ENCODE measurements at regions not wholly inside any gene's neighbourhood (a gene's known extent, or its start where the extent isn't known, plus 50 kb on each side); places are given as distances from the start of the nearest gene placed in this dataset.
A peak's percentile ranks its signal among the peaks of the same experiment; 100 is the strongest.
"Not testable (repeated sequence)": the region's sequence is repeated elsewhere in the genome, so short reads cannot be mapped to it uniquely, and the experiment has no call there.

DNA sequence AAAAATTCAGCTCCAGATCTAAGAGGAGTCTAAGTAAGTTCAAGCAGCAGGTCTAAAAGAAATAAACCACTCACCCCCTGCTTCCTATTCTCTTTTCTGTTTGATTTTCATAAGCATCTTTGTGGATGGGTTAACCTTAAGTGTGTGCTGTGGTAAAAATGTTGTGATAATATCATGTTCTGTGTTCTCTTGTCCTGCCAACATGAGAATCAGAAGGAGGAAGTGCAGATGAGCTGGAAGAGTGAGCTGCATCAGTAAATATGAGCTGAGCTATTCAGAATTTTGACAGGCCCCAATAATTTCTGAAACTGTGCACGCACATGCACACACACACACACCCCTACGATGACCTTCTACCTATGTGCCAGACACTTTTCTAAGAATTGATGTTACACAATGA is 186.5 kb upstream of the ANKRD55 start:
- no peak for DNase-seq

DNA sequence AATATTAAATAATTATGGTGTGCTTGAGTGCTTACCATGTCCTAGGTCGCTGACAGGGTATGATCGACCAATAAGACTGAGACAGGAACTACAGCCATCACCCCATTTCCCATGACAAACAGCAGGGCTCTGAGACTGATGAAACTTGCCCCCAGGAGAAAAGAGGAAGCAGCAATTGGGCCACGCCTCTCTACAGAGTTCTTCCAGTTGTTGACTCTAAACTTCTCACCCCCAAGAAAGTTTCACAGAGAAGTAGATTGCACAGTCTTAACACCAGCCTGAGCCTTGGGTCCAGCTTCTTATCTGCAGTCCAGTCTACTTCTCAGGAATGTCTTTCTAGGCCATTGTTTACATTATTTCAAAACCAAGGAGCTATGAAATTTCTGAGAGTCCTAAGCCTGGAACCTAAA is 182.2 kb upstream of the ANKRD55 start:
- DNase-seq = no peak

DNA sequence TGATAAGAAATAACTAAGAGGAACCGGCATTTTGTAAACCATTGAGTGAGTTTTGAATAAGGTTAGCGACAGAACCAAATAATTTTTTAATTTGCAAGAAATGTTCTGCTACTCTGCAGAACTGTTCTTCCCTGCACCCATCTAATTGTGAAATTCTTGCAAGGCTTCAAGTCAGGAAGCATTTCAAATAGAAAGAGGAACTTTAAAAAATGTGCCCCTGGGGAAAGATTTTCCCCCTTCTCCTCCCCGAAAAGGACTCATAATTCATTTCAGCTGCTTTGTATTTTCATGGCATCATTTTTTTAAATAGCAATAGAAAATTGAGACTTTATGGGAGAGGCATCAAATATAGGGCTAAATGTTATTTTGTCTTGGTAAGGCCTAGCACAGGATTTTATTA is 180.9 kb upstream of the ANKRD55 start:
- no peak for DNase-seq

DNA sequence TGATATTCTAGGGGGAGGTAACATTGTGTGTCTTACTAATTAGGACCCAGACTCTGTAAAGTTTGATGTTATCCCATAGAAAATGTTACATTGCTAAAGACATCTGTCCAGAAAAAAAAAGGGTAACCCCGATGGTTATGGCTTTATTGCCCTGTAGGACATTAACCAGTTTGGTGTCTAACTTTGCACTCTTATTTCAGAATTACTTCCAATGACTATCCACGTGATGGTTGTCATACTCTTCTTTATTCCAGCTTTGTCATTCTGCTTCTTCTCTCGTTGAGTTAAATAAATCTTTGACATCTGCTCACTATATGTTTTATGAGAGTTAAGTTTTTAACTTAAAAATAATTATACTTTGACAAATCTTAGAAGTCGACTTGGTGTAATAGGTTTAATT is 180.4 kb upstream of the ANKRD55 start:
- no peak for DNase-seq

DNA sequence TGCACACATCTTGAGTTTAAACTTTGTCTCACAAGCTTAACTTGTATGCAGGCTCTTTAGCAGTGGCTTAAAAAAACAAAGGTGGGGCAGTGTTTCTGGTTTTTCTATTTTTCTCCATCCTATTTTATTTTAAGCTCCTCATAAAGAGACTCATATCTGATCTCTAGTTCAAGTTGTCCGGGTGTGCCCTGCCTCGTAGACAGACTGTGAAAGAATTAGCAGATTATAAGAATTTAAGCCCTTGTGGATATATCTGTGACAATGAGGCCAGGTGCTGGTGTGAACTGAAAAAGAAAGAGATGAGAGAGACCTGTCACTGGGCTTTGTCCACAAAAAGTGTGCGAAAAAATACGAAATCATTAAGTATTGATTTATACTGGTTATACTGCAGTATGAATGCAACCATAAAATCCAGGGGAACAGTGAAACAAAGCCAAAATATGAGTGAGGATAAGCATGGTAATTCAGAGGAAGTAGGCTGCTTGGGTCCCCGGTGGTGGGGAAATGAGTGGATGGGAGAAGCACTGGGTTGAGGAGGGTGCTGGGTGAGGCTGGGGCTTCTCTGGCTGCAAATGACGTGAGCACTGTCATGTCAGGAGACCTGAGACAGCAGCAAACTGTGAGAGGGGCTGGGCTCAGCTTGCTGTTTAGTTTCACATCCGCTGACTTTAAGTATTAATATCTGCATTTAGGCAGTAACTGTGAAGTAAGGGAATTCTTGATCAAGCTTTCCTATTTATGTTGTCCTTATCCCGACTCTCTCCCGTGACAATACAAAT is 179.7 kb upstream of the ANKRD55 start:
- no peak for DNase-seq

DNA sequence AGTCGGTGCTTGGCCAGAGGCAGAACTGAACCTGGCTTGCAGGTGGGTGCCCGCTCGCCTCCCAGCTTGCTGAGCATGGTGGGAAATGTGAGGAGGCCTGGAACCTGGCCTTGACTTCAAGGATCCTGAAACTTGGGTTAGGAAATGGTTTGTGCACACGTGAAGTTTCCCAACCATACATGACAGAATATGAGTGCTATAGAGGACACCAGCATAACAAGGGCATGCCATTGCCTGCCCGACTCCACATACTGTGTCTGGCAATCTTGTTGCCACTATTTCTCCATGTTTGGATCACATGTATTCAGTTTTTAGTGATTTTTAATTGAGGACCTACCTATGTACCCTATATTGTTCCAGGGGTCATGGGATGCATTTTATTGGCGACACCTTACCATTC is 177.6 kb upstream of the ANKRD55 start:
- no peak for DNase-seq

DNA sequence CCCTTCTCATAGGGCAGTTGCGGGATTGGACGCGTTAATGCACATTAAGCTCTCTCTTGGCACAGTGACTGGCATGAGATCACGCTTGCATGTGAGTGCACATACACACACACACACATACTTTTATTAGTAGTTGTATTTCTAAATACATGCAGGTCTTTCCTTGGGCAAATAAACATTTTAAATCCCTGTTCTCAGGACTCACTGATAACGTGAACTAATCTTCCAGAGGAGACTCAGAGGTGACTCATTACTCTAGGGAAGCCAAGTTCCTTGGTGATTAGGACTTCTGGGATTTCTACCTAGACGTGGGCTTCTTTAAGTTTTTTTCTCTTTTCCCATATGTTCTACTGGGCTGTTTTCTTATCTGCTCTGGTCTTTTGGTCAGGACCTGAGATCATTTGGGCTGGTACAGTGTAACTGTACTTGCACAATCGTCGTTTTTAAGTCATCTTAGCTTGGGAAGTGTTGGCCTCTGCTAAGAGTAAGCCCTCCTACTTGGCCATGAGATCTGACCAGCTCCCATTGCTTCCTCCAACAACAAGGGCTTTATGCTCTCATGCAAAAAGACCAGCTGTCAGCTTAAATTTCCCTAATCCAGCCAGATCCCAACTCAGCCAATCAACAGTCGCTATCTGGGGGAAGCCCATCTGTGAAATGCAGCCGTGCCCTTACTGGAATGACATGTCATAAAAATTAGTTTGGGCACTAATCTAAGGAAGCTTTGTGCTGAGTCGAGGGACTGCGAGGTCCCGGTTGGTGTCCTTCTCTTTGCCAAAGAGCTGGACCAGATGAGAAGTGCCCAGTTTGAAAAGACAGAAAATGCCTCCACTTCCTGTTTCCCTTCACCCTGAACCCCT is 176.4 kb upstream of the ANKRD55 start:
- peak; percentile 93 for DNase-seq

DNA sequence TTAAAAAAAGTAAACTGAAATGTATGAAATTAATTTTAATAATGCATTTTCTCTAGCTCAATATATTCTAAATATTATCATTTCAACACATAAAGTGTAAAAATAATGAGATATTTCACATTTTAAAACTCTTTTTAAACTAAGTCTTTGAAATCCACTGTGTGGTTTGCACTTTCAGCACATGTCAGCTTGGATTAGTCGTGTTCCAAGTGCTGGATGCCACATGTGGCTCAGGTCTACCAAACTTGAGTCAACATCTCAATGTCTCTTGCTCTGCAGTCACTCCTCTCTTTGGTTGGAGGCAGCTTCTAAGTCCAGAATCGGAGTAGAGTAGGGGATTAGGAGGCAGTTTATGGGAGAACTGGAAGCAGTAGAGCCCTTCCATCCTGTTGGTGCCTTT is 173.7 kb upstream of the ANKRD55 start:
- no peak for DNase-seq

DNA sequence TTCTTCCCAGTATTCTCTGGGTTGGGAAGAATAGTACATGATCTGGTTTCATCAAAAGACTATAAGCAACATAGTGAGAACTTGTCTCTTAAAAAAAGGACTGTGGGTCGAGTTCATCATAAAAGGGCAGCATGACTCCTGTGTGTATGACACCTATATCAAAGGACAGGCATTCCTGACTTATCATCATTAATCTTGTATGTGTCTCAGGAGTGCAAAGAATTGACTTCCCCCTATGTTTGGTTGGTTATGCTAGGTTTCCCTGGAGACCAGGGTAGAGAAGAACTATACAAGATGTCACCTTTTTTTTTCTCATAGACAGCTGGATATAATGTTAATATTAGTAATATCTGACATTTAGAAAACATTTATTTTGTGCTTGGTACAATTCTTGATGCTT is 173.1 kb upstream of the ANKRD55 start:
- no peak for DNase-seq

DNA sequence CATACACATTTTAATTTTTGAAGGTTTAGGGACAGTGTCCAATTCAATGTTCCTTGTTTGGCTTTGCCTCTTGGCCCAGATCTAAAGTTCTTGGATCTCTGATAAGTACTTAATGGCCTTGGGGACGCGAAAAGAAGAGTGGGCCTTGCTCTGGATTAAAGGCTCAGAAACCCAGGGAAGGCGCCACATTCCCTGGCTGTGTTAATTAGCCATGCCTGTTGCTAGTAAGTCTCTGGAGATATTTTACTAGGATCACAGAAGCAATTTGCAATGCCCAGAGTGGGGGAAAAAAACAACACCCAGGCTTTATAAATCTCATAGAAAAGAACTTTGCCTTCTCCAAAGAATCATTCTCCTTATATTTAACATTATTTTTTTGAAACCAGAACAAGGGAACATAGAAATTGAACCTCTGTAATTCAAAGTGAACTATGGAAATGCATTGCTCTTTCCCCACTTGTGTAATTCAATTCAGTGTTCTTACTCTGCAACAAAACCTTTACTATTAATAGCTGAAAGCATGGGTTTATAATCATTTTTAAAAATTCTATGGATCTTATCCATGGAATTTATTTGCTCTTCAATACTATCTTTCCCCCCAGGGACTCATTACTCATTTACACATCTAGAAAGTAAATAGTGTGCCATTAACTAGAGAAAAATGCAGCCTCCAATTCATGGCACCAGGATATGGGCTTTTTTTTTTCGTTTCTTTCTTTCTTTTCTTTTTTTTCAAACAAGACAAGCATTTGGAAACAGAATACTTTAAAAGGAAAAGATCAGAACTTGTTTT is 172.2 kb upstream of the ANKRD55 start:
- DNase-seq = no peak

DNA sequence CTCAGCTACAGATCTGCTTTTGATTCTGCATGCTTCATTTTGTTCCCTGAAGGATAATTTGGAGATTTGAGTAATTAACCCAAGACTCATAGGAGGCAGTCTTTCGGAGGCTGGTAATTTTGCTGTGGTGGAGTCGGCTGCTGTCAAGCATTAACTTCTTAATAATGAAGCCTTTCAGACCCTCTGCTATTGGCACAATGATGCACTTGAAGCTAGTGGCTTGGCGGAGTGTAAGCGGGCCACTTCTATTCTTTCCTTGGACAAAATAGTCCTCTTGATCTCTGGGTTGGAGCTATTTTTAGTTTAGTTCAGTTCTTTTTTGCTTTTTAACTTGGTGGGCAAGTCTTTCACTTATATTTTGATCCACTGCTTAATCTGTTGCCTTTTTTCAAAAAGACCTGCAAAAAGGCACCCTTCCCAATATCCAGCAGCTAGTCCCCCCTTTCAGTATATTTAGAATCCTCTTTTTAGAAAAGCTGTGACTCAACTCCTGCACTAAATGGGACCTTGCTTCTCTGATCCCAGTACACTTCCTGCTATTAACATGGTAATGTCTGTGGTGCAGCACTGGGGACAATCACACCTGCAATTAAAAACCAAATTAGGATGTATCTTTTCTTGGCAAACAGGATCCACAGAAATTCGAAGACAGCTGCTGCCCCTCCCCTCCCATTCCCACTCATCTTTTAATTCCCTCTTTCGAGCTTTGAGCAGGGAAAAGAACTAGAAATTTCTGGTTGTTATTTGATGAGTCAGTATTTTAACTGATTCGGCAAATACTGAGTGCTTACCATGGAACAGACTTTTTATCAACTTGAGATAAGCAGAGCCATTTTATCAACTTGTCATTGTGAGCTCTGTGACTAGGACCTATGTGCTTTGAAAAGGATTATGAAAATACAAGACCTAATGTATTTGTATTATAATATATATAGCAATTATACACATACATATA is 169.4 kb upstream of the ANKRD55 start:
- no peak for DNase-seq

DNA sequence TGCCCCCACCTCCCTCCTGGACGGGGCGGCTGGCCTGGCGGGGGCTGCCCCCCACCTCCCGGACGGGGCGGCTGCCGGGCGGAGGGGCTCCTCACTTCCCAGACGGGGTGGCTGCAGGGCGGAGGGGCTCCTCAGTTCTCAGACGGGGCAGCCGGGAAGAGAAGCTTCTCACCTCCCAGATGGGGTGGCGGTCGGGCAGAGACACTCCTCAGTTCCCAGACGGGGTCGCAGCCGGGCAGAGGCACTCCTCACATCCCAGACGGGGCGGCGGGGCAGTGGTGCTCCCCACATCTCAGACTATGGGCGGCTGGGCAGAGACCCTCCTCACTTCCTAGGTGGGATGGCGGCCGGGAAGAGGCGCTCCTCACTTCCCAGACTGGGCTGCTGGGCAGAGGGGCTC is 164.7 kb upstream of the ANKRD55 start:
- DNase-seq = not testable (repeated sequence)

DNA sequence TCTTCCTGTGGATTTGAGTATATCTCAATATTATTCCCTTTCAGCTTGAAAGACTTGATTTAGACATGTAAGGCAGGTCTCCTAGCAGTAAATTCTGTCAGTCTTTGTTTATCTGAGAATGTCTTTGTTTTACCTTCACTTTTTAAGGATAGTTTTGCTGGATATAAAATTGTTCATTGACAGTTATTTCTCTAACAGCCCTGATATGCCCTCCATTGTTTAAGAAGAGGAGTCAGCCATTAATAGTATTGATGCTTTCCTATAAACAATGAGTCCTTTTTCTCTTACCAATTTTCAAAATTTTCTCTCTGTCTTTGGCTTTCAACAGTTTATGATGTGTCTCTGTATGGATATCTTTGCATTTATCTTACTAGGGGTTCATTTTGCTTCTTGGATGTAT is 163.5 kb upstream of the ANKRD55 start:
- no peak for DNase-seq

DNA sequence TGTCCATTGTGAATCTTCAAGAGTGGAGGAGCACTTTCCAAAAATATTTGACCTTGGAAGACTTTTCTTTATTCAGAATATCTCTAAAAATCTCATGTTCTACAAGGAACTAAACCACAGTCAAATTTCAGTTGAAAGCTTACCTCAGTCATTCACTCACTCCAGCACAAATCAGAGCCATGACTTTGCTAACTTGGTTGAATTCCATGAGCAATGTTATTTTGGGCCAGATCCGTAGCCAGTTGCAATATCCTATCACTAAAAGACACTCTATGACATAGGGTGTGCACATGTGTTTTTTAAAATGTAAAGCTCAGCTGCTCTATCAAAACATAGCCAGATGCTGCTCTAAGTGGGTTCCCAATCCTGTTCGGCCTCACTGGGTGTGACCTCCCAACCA is 156.1 kb upstream of the ANKRD55 start:
- DNase-seq = no peak

DNA sequence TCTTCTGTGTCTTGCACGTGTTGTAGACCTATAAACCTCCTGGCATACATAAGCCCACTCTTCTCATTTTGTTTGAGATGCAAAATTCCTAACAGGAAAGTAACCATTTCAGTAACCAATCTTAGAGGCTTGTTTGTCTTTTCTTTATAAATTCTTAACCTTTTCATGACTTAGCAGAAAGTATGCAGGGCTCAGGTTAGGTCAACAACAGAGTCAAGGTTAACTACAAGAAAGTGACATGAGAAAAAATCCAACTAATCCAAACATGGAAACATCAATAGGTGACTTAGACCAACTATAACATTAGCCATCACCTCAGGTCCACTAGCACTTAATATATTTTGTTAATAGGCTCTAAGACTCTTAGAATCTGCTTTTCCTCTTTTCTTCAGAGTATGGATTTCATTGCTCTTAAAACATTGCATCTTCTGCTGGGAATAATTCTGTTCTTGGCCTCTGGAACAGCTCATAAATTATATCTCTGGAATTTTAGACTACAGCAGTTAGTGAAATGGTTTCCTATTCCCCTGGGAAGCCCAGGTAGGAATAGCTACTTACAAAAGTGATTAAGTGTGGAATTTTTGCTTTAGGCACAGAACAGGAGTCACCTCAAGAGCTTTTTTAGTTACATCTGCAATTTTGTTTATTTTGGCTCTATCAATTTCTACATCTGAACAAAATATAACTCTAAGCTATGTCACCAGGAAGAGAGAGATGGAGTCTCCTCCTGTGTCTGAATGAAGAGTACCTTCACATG is 155.3 kb upstream of the ANKRD55 start:
- no peak for DNase-seq

DNA sequence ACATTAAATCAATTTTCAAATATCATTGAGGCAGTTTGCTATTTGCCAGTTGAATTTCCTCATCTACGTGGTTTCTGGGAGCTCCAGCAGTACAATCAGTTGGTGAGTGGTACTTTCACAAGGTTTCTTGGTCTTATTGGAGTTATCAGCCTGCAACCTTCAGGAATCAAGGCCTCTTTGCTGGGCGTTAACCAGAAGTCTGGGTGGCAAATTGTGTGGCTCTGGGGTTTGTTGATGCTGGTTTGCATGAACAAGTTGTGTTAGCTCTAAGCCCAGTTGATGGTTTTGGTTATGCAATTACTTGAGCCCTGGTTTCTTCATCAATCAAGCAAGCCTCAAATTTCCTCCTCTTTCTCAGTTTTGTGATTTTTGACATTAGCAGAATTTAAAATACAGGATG is 152.9 kb upstream of the ANKRD55 start:
- no peak for DNase-seq

DNA sequence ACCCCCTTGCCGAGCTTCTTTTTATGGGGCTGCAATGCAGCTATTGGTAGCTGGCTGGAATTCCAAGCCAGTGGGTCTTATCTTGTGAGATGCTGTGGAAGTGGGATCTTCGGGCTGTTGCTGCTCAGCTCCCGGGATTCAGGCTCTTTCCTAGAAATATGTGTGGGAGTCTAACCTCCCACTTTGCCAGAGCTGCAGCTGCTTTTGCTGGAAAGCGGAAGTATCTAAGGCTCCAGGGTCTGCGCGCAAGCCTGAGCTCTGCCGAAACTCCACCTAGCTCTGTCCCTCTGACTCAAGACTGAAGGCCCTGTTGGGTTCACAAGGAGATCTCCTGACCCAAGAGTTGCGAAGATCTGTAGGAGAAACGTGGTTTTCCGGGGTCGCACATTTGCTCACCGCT is 151.1 kb upstream of the ANKRD55 start:
- no peak for DNase-seq

DNA sequence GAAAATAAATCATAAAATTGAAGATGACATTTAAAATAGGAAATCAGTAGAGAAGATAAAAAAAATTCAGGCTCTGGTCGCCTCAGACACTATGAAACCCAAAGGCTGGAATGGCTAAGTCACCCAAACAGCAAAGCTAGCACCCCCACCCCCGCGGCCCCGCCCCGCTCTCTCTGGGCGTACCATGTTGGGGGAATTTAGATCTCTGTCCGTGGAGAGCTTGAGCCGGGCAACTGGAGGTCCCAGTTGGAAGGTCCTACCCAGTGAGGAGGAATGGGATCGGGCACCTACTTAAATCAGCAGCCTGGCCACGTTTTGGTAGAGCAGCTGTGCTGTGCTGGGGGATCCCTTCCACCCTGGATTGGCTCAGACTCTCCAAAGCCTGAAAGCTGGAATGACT is 150.6 kb upstream of the ANKRD55 start:
- no peak for DNase-seq

DNA sequence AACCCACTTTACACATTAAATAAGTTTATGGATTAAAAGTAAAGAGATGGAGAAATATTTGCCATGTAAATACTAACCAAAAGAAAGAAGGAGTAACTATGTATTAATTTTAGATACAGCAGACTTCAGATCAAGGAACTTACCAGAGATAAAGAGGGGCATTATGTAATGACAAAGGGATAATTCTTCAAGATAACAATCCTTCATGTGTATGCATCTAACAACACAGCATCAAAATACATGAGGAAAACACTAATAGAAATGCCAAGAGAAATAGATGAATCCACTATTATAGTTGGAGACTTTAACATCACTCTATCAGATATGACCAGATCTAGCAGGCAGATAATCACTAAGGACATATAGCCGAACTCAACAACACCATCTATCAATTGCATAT is 149.8 kb upstream of the ANKRD55 start:
- no peak for DNase-seq

DNA sequence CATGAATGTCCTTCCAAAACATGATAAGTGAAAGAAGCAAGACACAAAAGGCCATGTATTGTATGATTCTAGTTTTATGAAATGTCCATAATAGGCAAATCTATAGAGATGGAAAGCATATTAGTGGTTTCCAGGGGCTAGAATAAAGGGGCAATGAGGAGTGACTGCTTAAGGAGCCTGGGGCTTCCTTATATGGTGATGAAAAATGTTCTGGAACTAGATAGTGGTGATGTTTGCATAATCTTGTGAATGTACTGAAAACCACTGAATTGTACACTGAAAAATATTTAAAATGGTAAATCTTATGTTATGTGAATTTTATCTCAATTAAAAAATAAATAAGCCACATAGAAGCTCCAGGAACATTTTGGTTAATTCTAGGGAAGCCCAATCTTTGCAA is 144.4 kb upstream of the ANKRD55 start:
- DNase-seq = no peak

DNA sequence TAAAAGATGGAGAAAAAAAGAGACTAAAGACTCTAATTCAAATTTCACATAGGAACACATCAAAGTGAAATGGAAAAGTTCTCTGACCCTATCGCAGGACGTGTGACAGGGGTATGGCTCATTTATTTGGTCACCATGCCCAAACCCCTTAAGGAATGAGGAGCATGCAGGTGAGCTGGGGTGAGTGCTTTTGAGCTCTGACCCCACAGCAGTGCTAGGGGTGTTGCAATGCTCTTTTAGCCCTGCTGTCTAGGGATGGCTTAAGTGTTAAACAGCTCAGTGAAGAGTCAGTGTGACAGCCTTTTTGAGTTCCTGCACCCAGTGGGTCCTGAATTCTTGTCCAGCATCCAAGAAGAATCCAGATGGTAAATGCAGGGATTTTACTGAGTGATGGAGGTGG is 143.0 kb upstream of the ANKRD55 start:
- DNase-seq = no peak

All from tongue (tissue), 1 donor.